ENCODE measurements at regions not wholly inside any gene's neighbourhood (a gene's known extent, or its start where the extent isn't known, plus 50 kb on each side); places are given as distances from the start of the nearest gene placed in this dataset.

DNA sequence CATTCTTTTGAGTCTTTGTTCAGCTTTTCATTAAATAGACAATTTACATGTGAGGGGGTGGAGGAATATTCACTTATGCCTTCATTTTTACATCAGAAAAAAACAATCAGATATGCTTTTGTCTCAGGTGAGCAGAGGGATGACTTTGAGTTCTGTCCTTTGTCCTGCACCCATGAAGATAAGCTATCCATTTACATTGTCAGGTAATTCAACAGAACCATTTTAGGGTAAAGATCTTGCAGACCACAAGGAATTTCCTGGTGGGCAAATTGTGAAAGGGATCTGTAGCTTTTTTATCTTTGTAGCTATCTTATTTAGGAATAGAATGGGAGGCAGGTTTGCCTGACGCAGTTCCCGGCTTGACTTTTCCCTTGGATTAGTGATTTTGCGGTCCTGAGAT, 242.7 kb upstream of the IRF2BP2 start (continued):
- no peak for TF ChIP-seq PCBP1 (IDR thresholded peaks at IDR 0.05; ENCODE audit: low read depth, low read length, poor library complexity, severe bottlenecking)
- TF ChIP-seq TAF9B (IDR thresholded peaks at IDR 0.05; ENCODE audit: partially characterized antibody) = no peak
- no peak for TF ChIP-seq MBD2 (IDR thresholded peaks at IDR 0.05; ENCODE audit: borderline replicate concordance, low read depth)
- TF ChIP-seq CBFA2T2 (conservative IDR thresholded peaks at IDR 0.05) = 0 out of 2 replicates have a peak, but pooled peaks have one; percentile 11
- TF ChIP-seq TOE1 (IDR thresholded peaks at IDR 0.05; ENCODE audit: borderline replicate concordance) = no peak
- TF ChIP-seq TOE1 (CRISPR knock-in tag; IDR thresholded peaks at IDR 0.05; ENCODE audit: borderline replicate concordance, low read depth) = no peak
- TF ChIP-seq CXXC5 (CRISPR knock-in tag; IDR thresholded peaks at IDR 0.05) = no peak
- no peak for TF ChIP-seq SAFB2 (IDR thresholded peaks at IDR 0.05; ENCODE audit: borderline replicate concordance, low read depth, low read length, severe bottlenecking)
- TF ChIP-seq ELF1 (tag; IDR thresholded peaks at IDR 0.05) = no peak
- no peak for TF ChIP-seq GTF2F1 (IDR thresholded peaks at IDR 0.05; ENCODE audit: low read depth, low read length)
- 0 out of 2 replicates have a peak, but pooled peaks have one; percentile 33 for TF ChIP-seq ZEB2 (IDR thresholded peaks at IDR 0.05)
- peak; percentile 22; the same call in 1 of the 2 replicates for TF ChIP-seq SOX6 (IDR thresholded peaks at IDR 0.05)
- TF ChIP-seq RBM15 (IDR thresholded peaks at IDR 0.05; ENCODE audit: insufficient read depth, low read length) = no peak
- TF ChIP-seq MLX (CRISPR knock-in tag; conservative IDR thresholded peaks at IDR 0.05) = no peak
- TF ChIP-seq, protein P1, sequence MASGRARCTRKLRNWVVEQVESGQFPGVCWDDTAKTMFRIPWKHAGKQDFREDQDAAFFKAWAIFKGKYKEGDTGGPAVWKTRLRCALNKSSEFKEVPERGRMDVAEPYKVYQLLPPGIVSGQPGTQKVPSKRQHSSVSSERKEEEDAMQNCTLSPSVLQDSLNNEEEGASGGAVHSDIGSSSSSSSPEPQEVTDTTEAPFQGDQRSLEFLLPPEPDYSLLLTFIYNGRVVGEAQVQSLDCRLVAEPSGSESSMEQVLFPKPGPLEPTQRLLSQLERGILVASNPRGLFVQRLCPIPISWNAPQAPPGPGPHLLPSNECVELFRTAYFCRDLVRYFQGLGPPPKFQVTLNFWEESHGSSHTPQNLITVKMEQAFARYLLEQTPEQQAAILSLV (tag; IDR thresholded peaks at IDR 0.05) = no peak
- TF ChIP-seq ATF7 (IDR thresholded peaks at IDR 0.05) = no peak
- no peak for TF ChIP-seq BRCA1 (IDR thresholded peaks at IDR 0.05)
- TF ChIP-seq BRCA1 (CRISPR knock-in tag; IDR thresholded peaks at IDR 0.05) = no peak
- no peak for TF ChIP-seq SPI1 (IDR thresholded peaks at IDR 0.05; ENCODE audit: borderline replicate concordance, low read depth, low read length)
- TF ChIP-seq MTA3 (IDR thresholded peaks at IDR 0.05; ENCODE audit: borderline replicate concordance) = no peak
- TF ChIP-seq, protein P2, sequence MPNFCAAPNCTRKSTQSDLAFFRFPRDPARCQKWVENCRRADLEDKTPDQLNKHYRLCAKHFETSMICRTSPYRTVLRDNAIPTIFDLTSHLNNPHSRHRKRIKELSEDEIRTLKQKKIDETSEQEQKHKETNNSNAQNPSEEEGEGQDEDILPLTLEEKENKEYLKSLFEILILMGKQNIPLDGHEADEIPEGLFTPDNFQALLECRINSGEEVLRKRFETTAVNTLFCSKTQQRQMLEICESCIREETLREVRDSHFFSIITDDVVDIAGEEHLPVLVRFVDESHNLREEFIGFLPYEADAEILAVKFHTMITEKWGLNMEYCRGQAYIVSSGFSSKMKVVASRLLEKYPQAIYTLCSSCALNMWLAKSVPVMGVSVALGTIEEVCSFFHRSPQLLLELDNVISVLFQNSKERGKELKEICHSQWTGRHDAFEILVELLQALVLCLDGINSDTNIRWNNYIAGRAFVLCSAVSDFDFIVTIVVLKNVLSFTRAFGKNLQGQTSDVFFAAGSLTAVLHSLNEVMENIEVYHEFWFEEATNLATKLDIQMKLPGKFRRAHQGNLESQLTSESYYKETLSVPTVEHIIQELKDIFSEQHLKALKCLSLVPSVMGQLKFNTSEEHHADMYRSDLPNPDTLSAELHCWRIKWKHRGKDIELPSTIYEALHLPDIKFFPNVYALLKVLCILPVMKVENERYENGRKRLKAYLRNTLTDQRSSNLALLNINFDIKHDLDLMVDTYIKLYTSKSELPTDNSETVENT (CRISPR knock-in tag; IDR thresholded peaks at IDR 0.05) = no peak
- TF ChIP-seq ADNP (tag; IDR thresholded peaks at IDR 0.05) = no peak
- TF ChIP-seq TAL1 (IDR thresholded peaks at IDR 0.05) = peak; percentile 44; the same call in 1 of the 2 replicates
- no peak for TF ChIP-seq TAF7 (tag; IDR thresholded peaks at IDR 0.05)
- 0 out of 2 replicates have a peak, but pooled peaks have one; percentile 22 for TF ChIP-seq ZNF707 (CRISPR knock-in tag; conservative IDR thresholded peaks at IDR 0.05)
- no peak for TF ChIP-seq DEAF1 (CRISPR knock-in tag; IDR thresholded peaks at IDR 0.05)
- no peak for TF ChIP-seq CBX5 (IDR thresholded peaks at IDR 0.05; ENCODE audit: borderline replicate concordance, low read depth)

Data from K562 (cell line).